HCT116 (cell line): ENCODE measurements at regions not wholly inside any gene's neighbourhood (a gene's known extent, or its start where the extent isn't known, plus 50 kb on each side); places are given as distances from the start of the nearest gene placed in this dataset.

Experiments
- EZH2phosphoT487 ChIP-seq: fragments of 200-600 bp; IDR thresholded peaks from 2 replicates; pipeline ENCODE4 v1.6.1; 2018; ENCODE audit warnings: antibody characterized with exemption, borderline replicate concordance
- MAX ChIP-seq: IDR thresholded peaks from 2 replicates; pipeline ENCODE4 v1.6.1; 2012
- POLR2A ChIP-seq: IDR thresholded peaks from 2 replicates; pipeline ENCODE4 v1.7.0; 2011; ENCODE audit warnings: borderline replicate concordance; ENCODE audit not compliant: insufficient read depth, insufficient read length; ENCODE audit errors: extremely low read depth
- POLR2AphosphoS5 ChIP-seq: IDR thresholded peaks from 2 replicates; pipeline ENCODE4 v1.6.1; 2011; ENCODE audit warnings: mild to moderate bottlenecking, low read depth, low read length, moderate library complexity
- SP1 ChIP-seq: IDR thresholded peaks from 2 replicates; pipeline ENCODE4 v1.6.1; 2012; ENCODE audit warnings: low read depth
- TCF7L2 ChIP-seq: IDR thresholded peaks from 2 replicates; pipeline ENCODE4 v1.7.0; 2011; ENCODE audit warnings: borderline replicate concordance, inconsistent platforms; ENCODE audit not compliant: insufficient read depth, insufficient read length; ENCODE audit errors: extremely low read depth
- YY1 ChIP-seq: IDR thresholded peaks from 2 replicates; pipeline ENCODE4 v1.6.1; 2011; ENCODE audit warnings: low read length, low read depth, moderate library complexity, mild to moderate bottlenecking; ENCODE audit not compliant: insufficient replicate concordance; ENCODE audit errors: extremely low read depth
- ZBTB33 ChIP-seq: IDR thresholded peaks from 2 replicates; pipeline ENCODE4 v1.6.1; 2011; ENCODE audit warnings: mild to moderate bottlenecking, low read length, moderate library complexity; ENCODE audit not compliant: insufficient replicate concordance; ENCODE audit errors: extremely low read depth
- ZNF274 ChIP-seq: fragments of 200-500 bp; sonication (Bioruptor generic); IDR thresholded peaks from 2 replicates; pipeline ENCODE4 v1.6.1; 2014; ENCODE audit warnings: mild to moderate bottlenecking, low read depth, low read length, inconsistent platforms
- TF ChIP-seq, protein P1 (sequence below), 3 experiments: fragments of 200-600 bp in 1 of 3; sonication (generic) in 1 of 3; IDR thresholded peaks in 2 of 3; conservative IDR thresholded peaks in 1 of 3; 2 replicates each; pipeline ENCODE4 v1.5.1; 2012 to 2017; ENCODE audit warnings: low read depth in 2 of 3, low read length in 2 of 3, antibody characterized with exemption in 1 of 3, borderline replicate concordance in 1 of 3, control low read depth in 1 of 3, mild to moderate bottlenecking in 1 of 3, mixed read lengths in 1 of 3, mixed run types in 1 of 3, moderate library complexity in 1 of 3; ENCODE audit not compliant: insufficient read depth in 1 of 3
- TF ChIP-seq, protein P2 (sequence below): IDR thresholded peaks from 2 replicates; pipeline ENCODE4 v1.6.1; 2012

DNA sequence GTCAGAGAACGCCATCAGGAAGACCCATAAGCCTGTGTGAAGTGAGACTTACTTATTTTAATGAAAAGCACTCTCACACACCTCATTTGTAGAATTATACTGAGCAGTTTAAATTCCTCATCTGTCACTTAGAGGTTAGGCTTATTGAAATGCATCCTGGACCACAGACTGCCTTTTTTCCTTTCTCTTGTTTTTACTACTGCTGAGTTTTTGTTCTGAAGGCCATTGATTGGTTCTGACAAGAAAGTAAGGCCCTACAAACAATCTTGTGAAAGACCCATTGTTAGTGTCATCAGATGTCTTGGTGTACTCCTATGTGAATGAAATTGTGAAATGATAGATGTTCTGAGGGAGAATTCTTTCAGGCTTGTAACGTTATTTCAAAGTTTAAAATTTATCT lies 1343.3 kb upstream of the ADGRL2 start:
- TF ChIP-seq, protein P1, sequence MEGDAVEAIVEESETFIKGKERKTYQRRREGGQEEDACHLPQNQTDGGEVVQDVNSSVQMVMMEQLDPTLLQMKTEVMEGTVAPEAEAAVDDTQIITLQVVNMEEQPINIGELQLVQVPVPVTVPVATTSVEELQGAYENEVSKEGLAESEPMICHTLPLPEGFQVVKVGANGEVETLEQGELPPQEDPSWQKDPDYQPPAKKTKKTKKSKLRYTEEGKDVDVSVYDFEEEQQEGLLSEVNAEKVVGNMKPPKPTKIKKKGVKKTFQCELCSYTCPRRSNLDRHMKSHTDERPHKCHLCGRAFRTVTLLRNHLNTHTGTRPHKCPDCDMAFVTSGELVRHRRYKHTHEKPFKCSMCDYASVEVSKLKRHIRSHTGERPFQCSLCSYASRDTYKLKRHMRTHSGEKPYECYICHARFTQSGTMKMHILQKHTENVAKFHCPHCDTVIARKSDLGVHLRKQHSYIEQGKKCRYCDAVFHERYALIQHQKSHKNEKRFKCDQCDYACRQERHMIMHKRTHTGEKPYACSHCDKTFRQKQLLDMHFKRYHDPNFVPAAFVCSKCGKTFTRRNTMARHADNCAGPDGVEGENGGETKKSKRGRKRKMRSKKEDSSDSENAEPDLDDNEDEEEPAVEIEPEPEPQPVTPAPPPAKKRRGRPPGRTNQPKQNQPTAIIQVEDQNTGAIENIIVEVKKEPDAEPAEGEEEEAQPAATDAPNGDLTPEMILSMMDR (IDR thresholded peaks at IDR 0.05 in 2 of 3, conservative IDR thresholded peaks at IDR 0.05 in 1 of 3; ENCODE audit: borderline replicate concordance in 1 of 3, insufficient read depth in 1 of 3, low read depth in 2 of 3, low read length in 2 of 3) = no peak
- no peak for TF ChIP-seq POLR2AphosphoS5
- TF ChIP-seq TCF7L2 = no peak
- no peak for TF ChIP-seq MAX
- TF ChIP-seq YY1 = no peak
- TF ChIP-seq, protein P2, sequence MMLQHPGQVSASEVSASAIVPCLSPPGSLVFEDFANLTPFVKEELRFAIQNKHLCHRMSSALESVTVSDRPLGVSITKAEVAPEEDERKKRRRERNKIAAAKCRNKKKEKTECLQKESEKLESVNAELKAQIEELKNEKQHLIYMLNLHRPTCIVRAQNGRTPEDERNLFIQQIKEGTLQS = no peak
- TF ChIP-seq POLR2A = no peak
- TF ChIP-seq EZH2phosphoT487 = no peak
- TF ChIP-seq SP1 = no peak
- no peak for TF ChIP-seq ZNF274
- TF ChIP-seq ZBTB33 = no peak
